Activated CD8-positive, alpha-beta memory T cell treated with anti-CD3 and anti-CD28 coated beads, Interleukin-2, amount 50 U/mL, for 4 hours (primary cell): ENCODE measurements at regions not wholly inside any gene's neighbourhood (a gene's known extent, or its start where the extent isn't known, plus 50 kb on each side); places are given as distances from the start of the nearest gene placed in this dataset.

Source experiments
- DNase-seq: peaks from one replicate; pipeline ENCODE4 v3.0.0-alpha.2; 2020

GRCh38 chr9:91141407-91141965 is 220.2 kb downstream of the AUH start:
- DNase-seq: no peak

DNA sequence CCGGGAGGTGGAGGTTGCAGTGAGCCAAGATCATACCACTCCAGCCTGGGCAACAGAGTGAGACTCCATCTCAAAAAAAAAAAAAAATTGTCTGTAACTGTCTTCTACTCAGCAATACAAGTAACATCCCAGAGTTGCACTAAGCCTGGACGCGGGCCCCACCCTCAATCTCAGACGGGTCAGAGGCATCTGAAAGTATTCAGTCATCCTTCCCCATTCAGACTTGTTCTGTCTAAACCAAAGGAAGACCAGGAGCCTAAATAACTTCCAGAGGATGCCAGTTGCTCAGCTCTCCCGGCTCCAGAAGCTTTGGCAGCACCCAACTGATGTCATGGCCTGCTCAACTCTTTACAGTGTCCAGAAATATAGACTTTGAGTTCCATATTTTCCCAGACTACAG is 218.6 kb downstream of the AUH start:
- DNase-seq: no peak

DNA sequence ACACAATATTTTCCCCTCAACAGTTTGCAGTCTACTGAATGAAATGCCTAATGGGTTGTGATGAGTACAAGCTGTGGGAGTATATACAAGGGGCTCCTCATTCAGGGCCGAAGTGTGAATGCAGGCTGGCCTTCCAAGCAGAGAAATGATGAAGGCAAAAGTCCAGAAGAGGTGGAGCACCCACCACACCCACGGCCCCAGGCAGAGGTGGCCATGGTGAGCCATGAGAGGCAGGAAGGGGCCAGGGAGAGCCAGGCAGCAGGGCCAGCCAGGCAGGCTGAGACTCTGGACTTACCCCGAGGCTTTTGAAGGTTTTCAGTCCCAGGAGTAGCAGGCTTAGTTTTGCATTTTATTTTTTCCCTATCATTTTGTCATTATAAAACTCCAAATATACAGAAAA is 218.1 kb downstream of the AUH start:
- DNase-seq: no peak

- no peak for DNase-seq
Measured at GRCh38 chr9:91144769-91145168, 216.9 kb downstream of the AUH start.

DNA sequence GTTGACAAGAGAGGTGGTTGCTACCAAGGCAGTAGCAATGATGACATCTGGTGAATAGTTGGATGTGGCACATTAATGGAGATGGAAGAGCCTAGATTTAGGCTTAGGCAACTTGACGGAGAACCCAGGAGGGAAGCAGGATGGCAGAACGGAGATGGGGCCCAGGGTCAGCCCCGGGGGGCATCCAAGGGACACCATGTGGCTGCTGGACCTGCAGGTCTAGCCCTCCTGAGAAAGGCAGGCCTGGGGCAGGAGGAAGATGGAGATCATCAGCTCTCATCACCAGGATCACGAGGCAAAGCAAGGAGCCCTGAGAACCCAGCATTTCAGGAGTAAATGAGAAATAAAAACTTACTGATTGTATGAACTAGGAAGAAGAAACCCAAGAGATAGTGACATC is 216.2 kb downstream of the AUH start:
- DNase-seq: no peak

DNA sequence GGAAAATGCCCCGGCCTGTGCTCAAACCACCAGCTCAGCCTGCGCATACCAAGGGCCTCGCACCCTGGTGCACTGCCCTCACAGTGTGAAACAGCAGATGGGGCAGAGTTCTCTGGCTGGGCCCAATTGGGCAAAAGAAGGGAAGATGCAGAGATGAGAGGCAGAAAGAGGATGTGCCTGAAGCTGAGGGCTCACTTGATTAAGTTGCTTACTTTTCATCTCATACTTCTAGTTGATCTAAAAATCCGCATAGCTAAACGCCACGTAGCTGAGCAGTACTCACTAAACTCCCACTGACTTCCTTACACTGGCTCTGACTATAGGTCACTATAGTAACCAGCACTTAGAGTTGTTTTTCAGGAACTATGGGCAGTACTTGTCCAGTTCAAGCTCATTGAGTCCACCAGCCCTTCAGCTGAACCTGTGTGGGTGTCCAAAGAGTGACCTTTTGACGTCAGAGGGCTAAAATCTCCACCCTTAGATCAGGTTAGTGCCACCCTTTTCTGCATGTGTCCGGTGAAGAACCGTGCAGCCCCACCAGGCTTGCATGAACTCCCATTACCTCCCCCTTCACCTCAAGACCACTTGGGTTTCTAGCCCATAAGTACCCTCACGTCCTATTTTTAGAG is 215.2 kb downstream of the AUH start:
- DNase-seq: no peak

- no peak for DNase-seq
Measured at GRCh38 chr9:91147079-91147708, 214.5 kb downstream of the AUH start.

DNA sequence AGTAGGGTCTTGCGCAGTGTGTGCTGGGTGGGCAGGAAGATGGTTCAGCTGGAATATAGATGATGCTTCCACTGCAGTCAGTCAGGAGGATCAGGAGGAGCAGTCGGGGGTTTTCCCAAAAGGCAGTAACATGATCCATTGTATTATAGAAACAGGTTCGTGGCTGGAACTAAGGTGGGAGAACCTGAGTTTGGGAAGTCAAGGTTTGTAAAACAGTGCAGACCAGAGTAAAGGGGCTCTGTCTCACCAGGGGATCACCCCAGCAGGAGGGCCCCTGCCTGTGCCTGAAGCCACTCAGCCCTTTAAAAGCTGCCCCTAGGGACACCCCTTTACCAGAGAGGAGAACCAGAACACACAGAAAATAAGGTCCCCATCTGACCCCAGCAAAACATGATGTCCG is 213.4 kb downstream of the AUH start:
- no peak for DNase-seq

- DNase-seq: no peak
Measured at GRCh38 chr9:91150273-91150997, 211.3 kb downstream of the AUH start.

- no peak for DNase-seq
Measured at GRCh38 chr9:91150998-91151717, 210.6 kb downstream of the AUH start.

- DNase-seq: no peak
Measured at GRCh38 chr9:91151718-91152095, 210.0 kb downstream of the AUH start.

DNA sequence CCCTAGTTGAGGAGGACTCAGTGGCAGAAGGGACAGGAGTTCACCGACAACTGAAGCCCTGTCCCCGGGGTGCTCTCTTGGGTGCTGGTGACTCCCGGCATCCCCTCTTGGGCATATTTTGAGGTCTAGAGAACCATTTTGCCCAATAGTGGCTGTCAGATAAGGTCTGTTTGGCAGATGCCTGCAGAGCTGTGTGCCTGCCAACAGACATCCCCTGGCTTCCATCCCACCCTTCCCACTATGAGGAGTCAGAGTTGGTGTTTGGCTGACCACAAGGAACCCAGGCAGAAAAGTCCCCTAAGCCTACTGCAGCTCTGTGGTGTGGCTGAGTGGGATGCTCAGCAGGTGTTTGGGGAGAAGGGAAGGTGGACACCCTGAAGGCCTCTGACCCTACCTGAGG is 207.0 kb downstream of the AUH start:
- DNase-seq: no peak

- no peak for DNase-seq
Measured at GRCh38 chr9:91155181-91155580, 206.5 kb downstream of the AUH start.

DNA sequence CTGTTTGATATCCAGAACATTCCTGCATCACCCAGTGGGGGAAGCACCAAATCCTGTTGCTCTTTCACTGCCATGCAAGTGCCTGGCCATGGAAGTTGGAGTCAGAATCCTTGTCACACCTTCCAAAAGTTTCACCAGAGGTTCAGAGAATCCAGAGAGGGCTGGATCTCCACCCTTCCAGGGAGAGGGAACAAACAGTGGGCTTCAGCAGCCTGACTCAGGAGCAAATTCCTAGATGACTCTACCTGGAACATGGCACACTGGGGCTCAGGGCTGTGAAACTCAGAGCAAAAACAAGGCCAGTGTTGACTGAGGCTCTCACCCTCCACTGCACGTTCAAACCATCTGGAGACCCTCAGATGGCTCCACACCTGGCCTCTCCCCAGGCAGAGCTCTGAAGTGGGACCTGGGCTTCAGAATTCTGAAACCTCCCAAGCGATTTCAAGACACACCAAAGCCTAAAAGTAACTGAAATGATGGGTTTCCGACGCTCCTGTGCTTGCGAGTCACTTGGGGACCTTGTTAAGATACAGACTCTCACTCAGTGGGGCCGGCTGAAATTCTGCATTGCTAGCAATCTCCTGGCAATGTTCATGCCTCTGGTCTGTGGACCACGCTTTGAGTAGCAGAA is 205.9 kb downstream of the AUH start:
- no peak for DNase-seq

GRCh38 chr9:91156451-91157234 is 205.1 kb downstream of the AUH start:
- no peak for DNase-seq

- DNase-seq: no peak
Measured at GRCh38 chr9:91157883-91158282, 203.8 kb downstream of the AUH start.

DNA sequence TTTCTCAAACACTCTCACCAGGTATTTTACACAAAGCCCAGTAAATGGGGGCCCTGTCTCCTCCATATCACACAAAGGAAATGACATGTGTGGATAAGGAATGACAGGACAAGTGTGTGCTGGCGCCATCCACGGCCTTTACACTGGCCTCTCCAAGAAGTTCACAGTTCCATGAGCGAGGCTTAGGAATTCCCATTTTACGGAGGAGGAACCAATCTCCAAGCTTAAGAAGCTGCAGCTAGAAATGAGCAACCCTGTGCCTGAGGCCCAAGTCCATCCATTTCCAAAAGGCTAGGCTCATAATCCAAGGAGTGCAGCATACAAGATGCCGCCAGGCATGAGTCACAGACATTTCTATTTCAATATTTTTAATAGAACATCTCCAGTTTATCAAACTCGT is 203.4 kb downstream of the AUH start:
- DNase-seq: no peak

DNA sequence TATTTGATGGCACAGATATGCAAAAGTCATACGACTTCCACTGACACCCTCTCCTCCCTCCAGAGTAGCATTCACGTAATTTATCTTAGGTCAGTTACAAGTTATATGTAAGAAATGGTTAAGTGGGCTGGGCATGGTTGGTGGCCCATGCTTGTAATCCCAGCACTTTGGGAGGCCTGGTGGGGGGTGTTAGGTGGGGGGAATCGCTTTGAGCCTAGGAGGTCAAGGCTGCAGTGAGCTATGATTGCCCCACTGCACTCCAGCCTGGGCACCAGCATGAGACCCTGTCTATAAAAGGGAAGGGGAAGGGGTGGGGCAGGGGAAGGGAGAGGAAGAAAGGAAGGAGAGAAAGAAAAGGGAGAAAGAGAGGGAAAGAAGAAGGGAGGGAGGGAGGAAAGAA is 202.8 kb downstream of the AUH start:
- DNase-seq: no peak

GRCh38 chr9:91159664-91160121 is 202.0 kb downstream of the AUH start:
- no peak for DNase-seq

DNA sequence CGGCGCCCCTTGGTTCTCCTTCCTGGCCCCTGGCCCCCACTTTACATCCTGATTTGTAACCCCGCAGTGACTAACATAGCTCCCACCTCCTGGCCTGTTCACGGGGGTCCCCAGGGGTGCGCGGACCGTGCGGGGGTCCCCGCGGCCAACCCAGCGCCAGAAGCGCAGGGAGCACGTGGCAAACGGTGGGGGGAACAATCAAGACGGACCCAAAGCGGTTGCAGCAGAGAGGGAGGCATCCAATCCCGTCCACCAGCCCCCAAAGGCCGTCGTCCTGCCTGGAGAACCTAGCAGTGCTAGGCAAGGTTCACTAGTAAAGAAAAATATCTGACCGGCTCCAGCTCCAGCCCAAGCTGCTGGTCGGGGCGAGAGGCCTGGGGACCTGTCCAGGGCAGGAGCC is 201.5 kb downstream of the AUH start:
- DNase-seq: no peak

- DNase-seq: no peak
Measured at GRCh38 chr9:91160599-91161464, 200.9 kb downstream of the AUH start.
